ENCODE measurements at regions not wholly inside any gene's neighbourhood (a gene's known extent, or its start where the extent isn't known, plus 50 kb on each side); places are given as distances from the start of the nearest gene placed in this dataset.

GRCh38 chr5:176743136-176743861, 67.1 kb upstream of the UNC5A start:
- no peak for TF ChIP-seq CTCF (IDR thresholded peaks at IDR 0.05)
- no peak for TF ChIP-seq POLR2AphosphoS5 (IDR thresholded peaks at IDR 0.05)

Measured in esophagus muscularis mucosa (tissue), 3 donors.